SK-N-SH (cell line): ENCODE measurements at regions not wholly inside any gene's neighbourhood (a gene's known extent, or its start where the extent isn't known, plus 50 kb on each side); places are given as distances from the start of the nearest gene placed in this dataset.

Experiments
- CTCF ChIA-PET: fragments of 300-600, 350-600 bp; formaldehyde crosslinking; extraction: SDS; loops from one replicate; lab custom pipeline; 2021; lab: Yijun Ruan, JAX
- POLR2A ChIA-PET: fragments of 350-600 bp; sonication (Branson Sonifier 250); formaldehyde crosslinking; extraction: SDS; loops from one replicate; lab custom pipeline; 2020; ENCODE audit warnings: antibody characterized with exemption, inconsistent platforms; lab: Yijun Ruan, JAX
- DNase-seq: peaks from one replicate; pipeline ENCODE4 v3.0.0; 2012
- H2AFZ ChIP-seq: fragments of 200-600 bp; sonication (generic); 2 replicates; pipeline ENCODE4 v1.8.1; 2016; ENCODE audit warnings: antibody characterized with exemption, mild to moderate bottlenecking, low read depth
- H3F3A ChIP-seq: fragments of 200-600 bp; sonication (generic); replicated peaks from 2 replicates; pipeline ENCODE3; 2016; ENCODE audit warnings: antibody characterized with exemption, mild to moderate bottlenecking; ENCODE audit not compliant: insufficient read depth
- H3K27ac ChIP-seq, 2 experiments: fragments of 200-500 bp in 1 of 2; fragments of 200-600 bp in 1 of 2; sonication (Bioruptor generic) in 1 of 2; sonication (generic), shearing (Covaris generic) in 1 of 2; 2 replicates each; pipeline versions ENCODE4 v1.5.1 to v1.6.1; 2014 to 2016; ENCODE audit warnings: low read depth in 2 of 2, inconsistent platforms in 1 of 2, low read length in 1 of 2, mild to moderate bottlenecking in 1 of 2, mixed read lengths in 1 of 2
- H3K27me3 ChIP-seq: fragments of 200-600 bp; sonication (generic), shearing (Covaris generic); 2 replicates; pipeline ENCODE4 v1.6.1; 2016; ENCODE audit warnings: mixed run types; ENCODE audit not compliant: insufficient read depth
- H3K36me3 ChIP-seq, 2 experiments: fragments of 200-500 bp in 1 of 2; fragments of 200-600 bp in 1 of 2; sonication (Bioruptor generic) in 1 of 2; sonication (generic) in 1 of 2; replicated peaks in 1 of 2; 2 replicates each; pipeline versions ENCODE3 to v1.5.1; 2014 to 2016; ENCODE audit warnings: low read length in 1 of 2, mild to moderate bottlenecking in 1 of 2; ENCODE audit not compliant: insufficient read depth in 2 of 2, control insufficient read depth in 1 of 2
- H3K4me1 ChIP-seq, 2 experiments: fragments of 200-500 bp in 1 of 2; fragments of 200-600 bp in 1 of 2; sonication (Bioruptor generic) in 1 of 2; sonication (generic), shearing (Covaris generic) in 1 of 2; 2 replicates each; pipeline versions ENCODE4 v1.5.1 to v1.6.1; 2014 to 2016; ENCODE audit warnings: low read depth in 1 of 2, low read length in 1 of 2, mixed run types in 1 of 2; ENCODE audit not compliant: insufficient read depth in 2 of 2, control insufficient read depth in 1 of 2
- H3K4me2 ChIP-seq: fragments of 200-600 bp; sonication (generic), shearing (Covaris generic); 2 replicates; pipeline ENCODE4 v1.6.1; 2017; ENCODE audit warnings: mixed run types
- H3K4me3 ChIP-seq, 2 experiments: fragments of 200-500 bp in 1 of 2; fragments of 200-600 bp in 1 of 2; sonication (Bioruptor generic) in 1 of 2; sonication (generic), shearing (Covaris generic) in 1 of 2; 2 replicates each; pipeline versions ENCODE4 v1.5.1 to v1.8.1; 2014 to 2016; ENCODE audit warnings: low read depth in 2 of 2, inconsistent platforms in 1 of 2, low read length in 1 of 2, mild to moderate bottlenecking in 1 of 2, mixed read lengths in 1 of 2, moderate library complexity in 1 of 2
- H3K79me2 ChIP-seq: fragments of 200-600 bp; sonication (generic); 2 replicates; pipeline ENCODE4 v1.8.1; 2017; ENCODE audit warnings: mild to moderate bottlenecking; ENCODE audit not compliant: insufficient read depth
- H3K9ac ChIP-seq: fragments of 200-600 bp; sonication (generic); 2 replicates; pipeline ENCODE4 v1.6.1; 2017; ENCODE audit warnings: mixed run types
- H3K9me2 ChIP-seq: fragments of 200-600 bp; sonication (generic); 2 replicates; pipeline ENCODE4 v1.6.1; 2017; ENCODE audit warnings: mixed run types
- H3K9me3 ChIP-seq: fragments of 200-600 bp; sonication (generic); 2 replicates; pipeline ENCODE4 v1.6.1; 2017; ENCODE audit warnings: mixed run types, mild to moderate bottlenecking, moderate library complexity
- H4K20me1 ChIP-seq: fragments of 200-600 bp; sonication (generic); 2 replicates; pipeline ENCODE4 v1.6.1; 2017; ENCODE audit warnings: mild to moderate bottlenecking, mixed run types; ENCODE audit not compliant: insufficient read depth
- ELF1 ChIP-seq: IDR thresholded peaks from 2 replicates; pipeline ENCODE4 v1.4.0; 2012
- EP300 ChIP-seq, 2 experiments: IDR thresholded peaks; 2 replicates each; pipeline versions ENCODE4 v1.4.0 to v1.6.1; 2012; ENCODE audit warnings: borderline replicate concordance in 1 of 2, low read depth in 1 of 2, low read length in 1 of 2
- GABPA ChIP-seq: IDR thresholded peaks from 2 replicates; pipeline ENCODE4 v1.4.0; 2012; ENCODE audit warnings: low read depth, mild to moderate bottlenecking
- GATA2 ChIP-seq: sonication (generic); formaldehyde crosslinking; IDR thresholded peaks from 2 replicates; pipeline ENCODE4 v1.5.0; 2020; ENCODE audit warnings: mild to moderate bottlenecking, missing genetic modification reagents
- NRF1 ChIP-seq: IDR thresholded peaks from 2 replicates; pipeline ENCODE4 v1.6.1; 2012; ENCODE audit warnings: low read depth, mild to moderate bottlenecking, low read length
- POLR2AphosphoS5 ChIP-seq: IDR thresholded peaks from 2 replicates; pipeline ENCODE4 v1.6.1; 2012; ENCODE audit warnings: low read depth, low read length
- RXRA ChIP-seq: IDR thresholded peaks from 2 replicates; pipeline ENCODE4 v1.4.0; 2012; ENCODE audit warnings: low read depth, mild to moderate bottlenecking, borderline replicate concordance
- TAF1 ChIP-seq: IDR thresholded peaks from 2 replicates; pipeline ENCODE4 v1.6.1; 2012; ENCODE audit warnings: low read depth, mild to moderate bottlenecking, low read length, moderate library complexity, borderline replicate concordance
- TCF12 ChIP-seq: IDR thresholded peaks from 2 replicates; pipeline ENCODE4 v1.4.0; 2012
- YY1 ChIP-seq: IDR thresholded peaks from 2 replicates; pipeline ENCODE4 v1.4.0; 2012; ENCODE audit warnings: low read depth, mild to moderate bottlenecking
- WGBS: methylation state at CpG from one replicate; pipeline ENCODE4 v1.1.6; 2017; ENCODE audit warnings: low lambda C conversion rate; 5-methylcytosine and 5-hydroxymethylcytosine counted together
- TF ChIP-seq, protein P1 (sequence below): fragments of 150-350 bp; IDR thresholded peaks from 2 replicates; pipeline ENCODE4 v1.6.1; 2017; ENCODE audit warnings: antibody characterized with exemption, low read length, low read depth, borderline replicate concordance
- TF ChIP-seq, protein P2 (sequence below): IDR thresholded peaks from 2 replicates; pipeline ENCODE4 v1.4.0; 2012; ENCODE audit warnings: low read depth
- TF ChIP-seq, protein P3 (sequence below): IDR thresholded peaks from 2 replicates; pipeline ENCODE4 v1.4.0; 2012; ENCODE audit warnings: low read depth, borderline replicate concordance
- TF ChIP-seq, protein P4 (sequence below): IDR thresholded peaks from 2 replicates; pipeline ENCODE4; 2012

DNA sequence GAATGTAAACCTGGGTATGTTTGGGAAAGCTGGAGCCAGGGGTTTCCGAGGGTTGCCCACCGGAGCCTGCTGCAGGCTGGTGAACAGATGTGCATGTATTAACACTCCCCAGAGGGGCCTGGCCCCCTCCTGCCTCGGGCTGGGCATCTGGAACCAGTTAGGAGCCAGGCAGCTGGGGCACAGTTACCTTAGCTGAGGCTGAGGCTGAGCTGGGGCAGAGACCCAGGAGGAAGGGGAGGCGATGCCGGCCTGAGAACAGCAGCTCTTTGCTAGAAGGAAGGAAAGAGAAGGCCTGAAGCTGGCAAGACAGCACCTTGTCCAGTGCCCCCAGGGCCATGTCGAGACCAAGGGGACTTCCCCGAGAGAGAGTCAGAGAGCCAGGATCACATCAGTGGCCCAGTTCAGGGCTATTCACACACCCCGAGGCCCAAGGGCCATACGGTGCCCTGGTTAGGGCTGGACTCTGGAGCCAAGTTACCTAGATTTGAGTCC lies 65.8 kb downstream of the RMI2 start (continued):
- peak; percentile 44; the same call in 1 of the 2 replicates for TF ChIP-seq GATA2
- TF ChIP-seq POLR2AphosphoS5: 0 out of 2 replicates have a peak, but pooled peaks have one; percentile 17
- no peak for TF ChIP-seq TAF1
- TF ChIP-seq, protein P1, sequence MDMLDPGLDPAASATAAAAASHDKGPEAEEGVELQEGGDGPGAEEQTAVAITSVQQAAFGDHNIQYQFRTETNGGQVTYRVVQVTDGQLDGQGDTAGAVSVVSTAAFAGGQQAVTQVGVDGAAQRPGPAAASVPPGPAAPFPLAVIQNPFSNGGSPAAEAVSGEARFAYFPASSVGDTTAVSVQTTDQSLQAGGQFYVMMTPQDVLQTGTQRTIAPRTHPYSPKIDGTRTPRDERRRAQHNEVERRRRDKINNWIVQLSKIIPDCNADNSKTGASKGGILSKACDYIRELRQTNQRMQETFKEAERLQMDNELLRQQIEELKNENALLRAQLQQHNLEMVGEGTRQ: no peak
- TF ChIP-seq TCF12: peak; percentile 94
- TF ChIP-seq, protein P2, sequence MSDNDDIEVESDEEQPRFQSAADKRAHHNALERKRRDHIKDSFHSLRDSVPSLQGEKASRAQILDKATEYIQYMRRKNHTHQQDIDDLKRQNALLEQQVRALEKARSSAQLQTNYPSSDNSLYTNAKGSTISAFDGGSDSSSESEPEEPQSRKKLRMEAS: no peak
- no peak for TF ChIP-seq ELF1
- TF ChIP-seq, all 33 proteins: peak for 6

DNA sequence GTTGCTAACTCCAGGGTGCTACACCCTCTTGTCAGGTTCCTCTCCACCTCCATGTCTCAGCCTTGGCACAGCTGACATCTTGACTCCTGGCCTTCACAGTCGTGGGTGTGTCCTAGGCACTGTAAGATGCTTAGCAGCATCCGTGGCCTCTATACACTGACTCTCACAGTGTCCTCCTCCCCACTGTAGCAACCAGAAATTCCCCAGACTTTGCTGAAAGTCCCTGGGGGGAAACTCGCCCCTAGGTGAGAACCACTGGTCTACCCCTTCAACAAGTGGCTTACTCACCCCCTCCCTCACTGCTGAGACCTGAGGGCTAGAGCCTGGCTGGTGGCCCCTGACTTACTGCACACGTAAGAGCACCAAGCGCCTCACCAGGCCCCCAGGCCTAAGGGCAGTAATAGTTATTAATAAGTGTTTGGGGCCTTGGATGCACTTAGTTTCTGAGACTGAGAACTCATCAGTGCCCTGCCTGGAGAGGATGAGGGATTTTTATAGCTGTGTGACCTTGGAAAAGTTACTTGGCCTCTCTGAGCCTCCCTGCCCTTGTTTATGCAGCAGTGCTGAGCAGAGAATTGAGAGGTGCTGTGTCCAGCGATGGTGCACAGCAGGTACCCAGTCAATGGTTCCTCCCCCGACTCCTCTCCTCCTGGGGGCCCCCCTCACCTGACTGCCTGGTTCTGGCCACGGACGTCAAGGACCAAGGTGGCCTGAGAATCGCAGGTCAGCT lies 67.1 kb downstream of the RMI2 start:
- DNase-seq: no peak
- H3K27ac ChIP-seq: peak overlapping the region in 1 of 2 experiments; percentile 94; a peak in 1 of 4 replicates
- H3K9me2 ChIP-seq: no peaks in the 10 kb centered on the region
- peaks cover 17 to 52% of the 10 kb centered on the region in 2 experiments for H3K4me1 ChIP-seq
- TF ChIP-seq RXRA: no peak
- TF ChIP-seq EP300 (IDR thresholded peaks at IDR 0.05; ENCODE audit: borderline replicate concordance in 1 of 2, low read depth in 1 of 2, low read length in 1 of 2): no peak
- TF ChIP-seq YY1: no peak
- TF ChIP-seq TAF1: no peak
- TF ChIP-seq, protein P3, sequence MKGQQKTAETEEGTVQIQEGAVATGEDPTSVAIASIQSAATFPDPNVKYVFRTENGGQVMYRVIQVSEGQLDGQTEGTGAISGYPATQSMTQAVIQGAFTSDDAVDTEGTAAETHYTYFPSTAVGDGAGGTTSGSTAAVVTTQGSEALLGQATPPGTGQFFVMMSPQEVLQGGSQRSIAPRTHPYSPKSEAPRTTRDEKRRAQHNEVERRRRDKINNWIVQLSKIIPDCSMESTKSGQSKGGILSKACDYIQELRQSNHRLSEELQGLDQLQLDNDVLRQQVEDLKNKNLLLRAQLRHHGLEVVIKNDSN: no peak
- TF ChIP-seq NRF1: no peak
- TF ChIP-seq, protein P2: no peak
- TF ChIP-seq, protein P4, sequence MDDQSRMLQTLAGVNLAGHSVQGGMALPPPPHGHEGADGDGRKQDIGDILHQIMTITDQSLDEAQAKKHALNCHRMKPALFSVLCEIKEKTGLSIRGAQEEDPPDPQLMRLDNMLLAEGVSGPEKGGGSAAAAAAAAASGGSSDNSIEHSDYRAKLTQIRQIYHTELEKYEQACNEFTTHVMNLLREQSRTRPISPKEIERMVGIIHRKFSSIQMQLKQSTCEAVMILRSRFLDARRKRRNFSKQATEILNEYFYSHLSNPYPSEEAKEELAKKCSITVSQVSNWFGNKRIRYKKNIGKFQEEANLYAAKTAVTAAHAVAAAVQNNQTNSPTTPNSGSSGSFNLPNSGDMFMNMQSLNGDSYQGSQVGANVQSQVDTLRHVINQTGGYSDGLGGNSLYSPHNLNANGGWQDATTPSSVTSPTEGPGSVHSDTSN: no peak
- TF ChIP-seq ELF1: no peak
- no peak for TF ChIP-seq GABPA
- TF ChIP-seq, all 33 proteins: peak for 0
- ChIA-PET POLR2A (interaction anchor here (2.0 kb wide), 1 partner anchor 85 kb away, joined by 14 read pairs; no protein-coding TSS in a partner anchor), CTCF (interaction anchor here (0.7 to 11.5 kb wide), 6 partner anchors 15 to 302 kb away, joined by 3 to 107 read pairs (median 4); no protein-coding TSS in a partner anchor)
- Histone ChIP-seq H2AFZ (no peak overlapping the region), H3K36me3 (no peaks in the 10 kb centered on the region), H3K9me3 (no peaks in the 10 kb centered on the region), H4K20me1 (no peaks in the 10 kb centered on the region), H3K27me3 (no peaks in the 10 kb centered on the region), H3K4me3 (no peak overlapping the region), H3K79me2 (no peaks in the 10 kb centered on the region), H3K4me2 (no peak overlapping the region), H3F3A (no peaks in the 10 kb centered on the region), H3K9ac (no peak overlapping the region)
- WGBS: 76% methylated on average over 6 of the region's 10 CpGs
